Osteocyte (in vitro differentiated cells): ENCODE measurements at regions not wholly inside any gene's neighbourhood (a gene's known extent, or its start where the extent isn't known, plus 50 kb on each side); places are given as distances from the start of the nearest gene placed in this dataset.

Source experiments
- DNase-seq: peaks from one replicate; pipeline ENCODE4 v3.0.0; 2021; ENCODE audit warnings: mixed read lengths; ENCODE audit not compliant: unreplicated experiment; ENCODE audit errors: extremely low spot score
- H3K27ac Mint-ChIP-seq: one replicate; pipeline ENCODE4 v1.8.0; 2021; ENCODE audit warnings: mild to moderate bottlenecking, mixed read lengths; ENCODE audit not compliant: unreplicated experiment
- H3K27me3 Mint-ChIP-seq: one replicate; pipeline ENCODE4 v1.8.0; 2021; ENCODE audit warnings: mixed read lengths; ENCODE audit not compliant: unreplicated experiment
- H3K36me3 Mint-ChIP-seq: one replicate; pipeline ENCODE4 v1.8.0; 2021; ENCODE audit warnings: mixed read lengths; ENCODE audit not compliant: unreplicated experiment
- H3K4me1 Mint-ChIP-seq: one replicate; pipeline ENCODE4 v1.8.0; 2021; ENCODE audit warnings: mixed read lengths; ENCODE audit not compliant: unreplicated experiment
- H3K4me3 Mint-ChIP-seq: one replicate; pipeline ENCODE4 v1.8.0; 2021; ENCODE audit warnings: mild to moderate bottlenecking, moderate library complexity, mixed read lengths; ENCODE audit not compliant: unreplicated experiment
- H3K9me3 Mint-ChIP-seq: one replicate; pipeline ENCODE4 v1.8.0; 2021; ENCODE audit warnings: mixed read lengths; ENCODE audit not compliant: unreplicated experiment
- CTCF ChIP-seq: fragments of 200-600 bp; sonication (generic); IDR thresholded peaks from 2 replicates; pipeline ENCODE4 v1.5.0; 2021; ENCODE audit warnings: antibody characterized with exemption, mild to moderate bottlenecking, moderate library complexity

DNA sequence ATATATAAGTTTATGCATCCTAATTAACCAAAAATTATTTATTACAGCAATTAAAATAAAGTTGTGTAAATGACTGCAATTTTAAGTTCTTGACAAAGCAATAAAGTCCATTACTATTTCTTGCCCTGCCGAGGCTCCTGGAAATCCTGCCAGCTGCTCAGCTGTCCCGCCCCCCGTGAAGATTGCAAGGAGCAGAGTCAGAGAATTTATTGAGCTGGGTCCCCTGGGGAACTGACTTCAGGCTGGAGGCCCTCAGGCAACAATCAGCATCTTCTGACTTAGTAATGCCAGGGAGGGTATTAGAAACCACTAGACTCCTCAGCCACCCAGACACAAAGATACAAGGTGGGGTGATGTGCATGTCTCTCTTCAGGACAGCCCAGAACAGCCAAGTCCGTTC, 92.3 kb downstream of the EDN3 start:
- no peak for DNase-seq
- no peak overlapping the region for H3K27ac Mint-ChIP-seq

GRCh38 chr20:59393142-59393541, 92.7 kb downstream of the EDN3 start:
- Mint-ChIP-seq H3K4me3 (no peak overlapping the region), H3K9me3 (peaks cover 5% of the 10 kb centered on the region), H3K27ac (no peak overlapping the region), H3K36me3 (no peaks in the 10 kb centered on the region), H3K4me1 (no peaks in the 10 kb centered on the region), H3K27me3 (peaks cover 4% of the 10 kb centered on the region)
- no peak for TF ChIP-seq CTCF
- no peak for DNase-seq

More for the DNA sequence above, 92.3 kb downstream of the EDN3 start:
- Mint-ChIP-seq H3K4me1 (no peaks in the 10 kb centered on the region), H3K36me3 (no peaks in the 10 kb centered on the region), H3K4me3 (no peak overlapping the region), H3K27me3 (peaks cover 4% of the 10 kb centered on the region), H3K9me3 (peaks cover 5% of the 10 kb centered on the region)
- TF ChIP-seq CTCF: no peak

DNA sequence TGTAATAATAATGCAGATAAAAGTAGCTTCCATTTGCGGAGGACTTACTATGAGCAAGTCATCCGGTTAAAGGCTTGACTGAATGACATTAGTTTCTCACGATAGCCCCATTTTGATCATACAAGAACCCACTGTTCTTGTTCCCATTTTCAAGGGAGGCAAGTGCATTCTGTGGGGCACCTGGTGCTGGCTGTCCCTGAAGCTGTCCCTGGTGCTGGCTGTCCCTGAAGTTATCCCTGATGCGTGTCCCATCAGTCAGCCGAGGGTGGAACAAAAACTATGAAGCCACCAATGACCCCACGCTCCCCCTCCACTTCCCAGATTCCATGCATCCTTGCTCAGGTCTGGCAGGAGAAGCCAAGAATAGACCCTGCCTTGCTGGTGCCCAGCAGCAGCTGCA, 95.3 kb downstream of the EDN3 start:
- TF ChIP-seq CTCF: no peak
- peaks cover 4% of the 10 kb centered on the region for H3K27me3 Mint-ChIP-seq
- no peak overlapping the region for H3K27ac Mint-ChIP-seq
- H3K9me3 Mint-ChIP-seq: no peaks in the 10 kb centered on the region
- DNase-seq: no peak
- no peaks in the 10 kb centered on the region for H3K4me1 Mint-ChIP-seq
- H3K4me3 Mint-ChIP-seq: no peak overlapping the region
- H3K36me3 Mint-ChIP-seq: no peaks in the 10 kb centered on the region

- Mint-ChIP-seq H3K27me3 (peaks cover 4% of the 10 kb centered on the region), H3K36me3 (no peaks in the 10 kb centered on the region), H3K9me3 (no peaks in the 10 kb centered on the region), H3K4me1 (no peaks in the 10 kb centered on the region), H3K4me3 (no peak overlapping the region), H3K27ac (no peak overlapping the region)
- DNase-seq: no peak
- no peak for TF ChIP-seq CTCF
These were observed 98.3 kb downstream of the EDN3 start for GRCh38 chr20:59398537-59399205.

DNA sequence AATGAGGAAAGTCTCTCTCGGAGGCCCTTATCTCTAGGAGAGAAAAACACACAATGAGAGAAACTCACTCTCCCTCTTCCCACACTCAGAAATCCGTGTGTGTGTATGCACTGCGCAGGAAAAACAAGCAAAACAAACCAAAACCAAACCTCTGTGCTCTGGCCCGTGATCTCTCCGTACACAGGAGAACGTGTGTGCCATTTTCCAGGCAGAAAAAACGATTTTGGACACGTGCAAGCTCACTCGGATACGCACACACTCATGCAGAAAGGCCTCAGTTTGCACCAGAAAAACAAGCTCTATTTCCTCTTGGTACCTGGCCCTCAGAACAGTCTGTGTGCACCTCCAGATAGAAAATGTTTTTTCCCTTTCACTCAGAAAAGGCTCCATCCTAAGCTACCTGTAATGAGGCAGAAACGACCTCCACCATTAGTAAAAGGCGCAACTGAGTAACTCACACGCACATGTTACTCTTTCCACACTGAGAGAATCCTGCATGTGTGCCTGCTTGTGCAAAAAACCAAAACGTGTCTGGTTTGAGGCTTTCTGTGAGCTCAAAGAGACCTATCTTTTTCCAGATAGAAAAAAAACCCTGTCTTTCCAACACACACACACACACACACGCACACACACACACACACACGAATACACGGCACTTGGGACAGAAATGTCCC, 99.2 kb downstream of the EDN3 start:
- no peak for DNase-seq
- peaks cover 9% of the 10 kb centered on the region for H3K27me3 Mint-ChIP-seq
- H3K27ac Mint-ChIP-seq: no peak overlapping the region
- H3K36me3 Mint-ChIP-seq: no peaks in the 10 kb centered on the region
- no peak overlapping the region for H3K4me3 Mint-ChIP-seq
- TF ChIP-seq CTCF: no peak
- peaks cover 1% of the 10 kb centered on the region for H3K4me1 Mint-ChIP-seq
- H3K9me3 Mint-ChIP-seq: no peaks in the 10 kb centered on the region
